ENCODE measurements at regions not wholly inside any gene's neighbourhood (a gene's known extent, or its start where the extent isn't known, plus 50 kb on each side); places are given as distances from the start of the nearest gene placed in this dataset.

GRCh38 chr9:27712806-27713205, 139.5 kb upstream of the C9orf72 start:
- TF ChIP-seq POLR2A (IDR thresholded peaks at IDR 0.05; ENCODE audit: low read length) (no peak), GATA1 (IDR thresholded peaks at IDR 0.05; ENCODE audit: low read depth, low read length) (no peak)

Measured in erythroblast (primary cell).